ENCODE measurements at regions not wholly inside any gene's neighbourhood (a gene's known extent, or its start where the extent isn't known, plus 50 kb on each side); places are given as distances from the start of the nearest gene placed in this dataset.

DNA sequence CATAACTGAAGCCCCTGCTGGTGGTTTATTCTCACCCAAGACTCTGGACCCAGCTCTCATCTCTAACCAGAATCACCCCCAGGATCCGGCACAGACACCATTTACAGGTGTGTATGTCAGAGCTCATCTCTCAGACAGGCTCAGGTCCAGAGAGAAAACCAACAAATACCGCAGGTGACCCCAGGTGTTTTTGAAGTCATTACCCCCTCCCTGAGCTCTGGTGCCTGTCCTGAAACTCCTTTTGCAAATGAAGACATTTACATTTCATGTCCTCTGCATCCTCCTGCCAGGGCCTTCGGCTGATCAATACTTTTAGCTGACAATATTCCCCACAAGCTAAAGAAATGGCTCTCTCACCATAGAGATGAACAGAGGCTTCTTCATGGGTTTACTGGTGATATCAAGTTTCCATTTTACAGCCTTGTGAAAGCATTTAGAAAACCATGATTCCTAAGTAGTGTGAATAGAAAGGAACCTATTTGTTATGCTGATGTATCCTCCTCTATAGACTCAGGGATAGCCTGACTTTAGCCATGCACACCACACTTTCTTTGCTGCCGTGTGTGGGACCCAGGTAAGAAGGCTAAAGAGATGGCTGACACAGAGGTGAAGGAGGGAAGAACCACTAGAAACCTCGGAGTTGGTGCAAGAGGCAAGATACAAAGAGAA, 131.3 kb downstream of the KCTD15 start:
- TF ChIP-seq, protein P1, sequence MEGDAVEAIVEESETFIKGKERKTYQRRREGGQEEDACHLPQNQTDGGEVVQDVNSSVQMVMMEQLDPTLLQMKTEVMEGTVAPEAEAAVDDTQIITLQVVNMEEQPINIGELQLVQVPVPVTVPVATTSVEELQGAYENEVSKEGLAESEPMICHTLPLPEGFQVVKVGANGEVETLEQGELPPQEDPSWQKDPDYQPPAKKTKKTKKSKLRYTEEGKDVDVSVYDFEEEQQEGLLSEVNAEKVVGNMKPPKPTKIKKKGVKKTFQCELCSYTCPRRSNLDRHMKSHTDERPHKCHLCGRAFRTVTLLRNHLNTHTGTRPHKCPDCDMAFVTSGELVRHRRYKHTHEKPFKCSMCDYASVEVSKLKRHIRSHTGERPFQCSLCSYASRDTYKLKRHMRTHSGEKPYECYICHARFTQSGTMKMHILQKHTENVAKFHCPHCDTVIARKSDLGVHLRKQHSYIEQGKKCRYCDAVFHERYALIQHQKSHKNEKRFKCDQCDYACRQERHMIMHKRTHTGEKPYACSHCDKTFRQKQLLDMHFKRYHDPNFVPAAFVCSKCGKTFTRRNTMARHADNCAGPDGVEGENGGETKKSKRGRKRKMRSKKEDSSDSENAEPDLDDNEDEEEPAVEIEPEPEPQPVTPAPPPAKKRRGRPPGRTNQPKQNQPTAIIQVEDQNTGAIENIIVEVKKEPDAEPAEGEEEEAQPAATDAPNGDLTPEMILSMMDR (conservative IDR thresholded peaks at IDR 0.05; ENCODE audit: low read depth, low read length): no peak
- H3K4me3 ChIP-seq (ENCODE audit: low read depth, low read length): no peak overlapping the region
- no peak for DNase-seq (ENCODE audit: low read depth)

DNA sequence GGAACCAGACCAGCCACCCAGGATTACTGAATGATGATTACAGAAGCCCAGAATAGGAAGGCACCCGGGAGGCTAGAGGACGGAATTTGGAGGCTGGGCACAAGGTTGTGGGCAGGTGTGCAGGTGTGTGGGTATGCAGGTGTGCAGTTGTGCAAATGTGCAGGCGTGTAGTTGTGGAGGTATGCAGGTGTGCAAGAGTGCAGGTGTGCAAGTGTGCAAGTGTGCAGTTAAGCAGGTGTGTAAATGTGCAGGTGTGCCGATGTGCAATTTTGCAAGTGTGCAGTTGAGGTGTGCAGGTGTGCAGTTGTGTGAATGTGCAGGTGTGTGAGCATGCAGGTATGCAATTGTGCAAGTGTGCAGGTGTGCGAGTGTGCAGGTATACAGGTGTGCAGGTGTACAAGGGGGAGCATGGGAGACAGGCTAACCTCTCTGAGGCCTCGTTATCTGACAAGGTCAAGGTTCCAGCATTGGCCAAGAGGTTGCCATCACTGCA, 131.8 kb downstream of the KCTD15 start:
- H3K4me3 ChIP-seq (ENCODE audit: low read depth, low read length): no peak overlapping the region
- TF ChIP-seq, protein P1 (conservative IDR thresholded peaks at IDR 0.05; ENCODE audit: low read depth, low read length): no peak
- DNase-seq (ENCODE audit: low read depth): no peak

DNA sequence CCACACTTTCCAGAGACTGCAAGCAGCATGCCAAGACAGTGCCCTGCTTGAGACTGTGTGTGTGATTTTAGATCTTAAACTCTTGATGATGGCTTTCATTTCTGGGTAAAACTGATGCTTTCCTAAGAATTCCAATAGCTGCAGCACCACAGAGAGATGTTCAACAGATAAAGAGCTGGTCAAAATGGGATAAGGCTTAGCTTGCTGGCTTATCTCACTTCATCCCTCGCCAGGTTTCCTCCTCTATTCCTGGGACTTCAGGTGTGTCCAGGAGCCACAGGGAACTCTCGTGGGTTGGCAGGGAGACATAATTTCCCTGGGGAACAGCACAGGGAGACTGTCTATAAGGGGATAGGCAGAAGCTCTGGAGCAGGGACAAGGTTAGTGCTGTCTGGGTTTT, 137.3 kb downstream of the KCTD15 start:
- DNase-seq (ENCODE audit: low read depth): no peak
- H3K4me3 ChIP-seq (ENCODE audit: low read depth, low read length): no peak overlapping the region
- TF ChIP-seq, protein P1 (conservative IDR thresholded peaks at IDR 0.05; ENCODE audit: low read depth, low read length): no peak

DNA sequence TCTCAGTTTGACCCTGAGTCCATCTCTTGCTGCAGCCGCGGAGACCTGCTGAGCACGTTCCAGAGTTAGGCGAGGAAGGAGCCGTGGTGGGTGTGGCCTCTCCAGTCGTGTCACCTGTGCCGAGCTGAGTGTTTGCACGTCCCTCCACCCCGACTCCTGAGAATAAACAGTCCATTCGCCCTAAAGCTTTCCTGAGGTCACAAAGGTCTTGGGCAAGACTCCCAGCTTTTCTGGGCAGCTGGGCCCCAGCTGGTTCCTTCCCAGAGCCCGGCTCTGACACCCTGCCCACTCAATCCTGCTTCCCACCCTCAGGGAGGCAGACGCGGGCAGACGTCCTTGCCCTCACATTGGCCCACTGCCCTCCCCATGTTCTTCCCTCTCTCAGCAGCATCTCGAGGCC, 142.2 kb downstream of the KCTD15 start:
- no peak overlapping the region for H3K4me3 ChIP-seq (ENCODE audit: low read depth, low read length)
- DNase-seq (ENCODE audit: low read depth): no peak
- TF ChIP-seq, protein P1 (conservative IDR thresholded peaks at IDR 0.05; ENCODE audit: low read depth, low read length): no peak

DNA sequence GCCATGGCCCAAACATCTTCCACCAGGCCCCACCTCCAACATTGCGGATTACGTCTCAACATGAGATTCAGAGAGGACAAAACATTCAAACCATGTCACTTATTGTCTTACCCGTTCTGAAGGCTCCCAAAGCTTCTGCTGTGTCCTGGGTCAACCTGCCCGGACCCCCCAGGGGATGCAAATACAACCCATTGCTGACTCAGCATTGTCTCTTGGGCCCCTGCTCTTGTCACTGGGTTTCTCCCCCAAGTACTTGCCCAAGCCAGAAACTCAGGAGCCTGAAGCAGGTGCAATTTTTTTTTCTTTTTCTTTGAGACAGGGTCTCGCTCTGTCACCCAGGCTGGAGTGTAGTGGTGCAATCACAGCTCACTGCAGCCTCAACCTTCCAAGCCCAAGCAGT, 144.5 kb downstream of the KCTD15 start:
- TF ChIP-seq, protein P1 (conservative IDR thresholded peaks at IDR 0.05; ENCODE audit: low read depth, low read length): no peak
- DNase-seq (ENCODE audit: low read depth): no peak
- no peak overlapping the region for H3K4me3 ChIP-seq (ENCODE audit: low read depth, low read length)

DNA sequence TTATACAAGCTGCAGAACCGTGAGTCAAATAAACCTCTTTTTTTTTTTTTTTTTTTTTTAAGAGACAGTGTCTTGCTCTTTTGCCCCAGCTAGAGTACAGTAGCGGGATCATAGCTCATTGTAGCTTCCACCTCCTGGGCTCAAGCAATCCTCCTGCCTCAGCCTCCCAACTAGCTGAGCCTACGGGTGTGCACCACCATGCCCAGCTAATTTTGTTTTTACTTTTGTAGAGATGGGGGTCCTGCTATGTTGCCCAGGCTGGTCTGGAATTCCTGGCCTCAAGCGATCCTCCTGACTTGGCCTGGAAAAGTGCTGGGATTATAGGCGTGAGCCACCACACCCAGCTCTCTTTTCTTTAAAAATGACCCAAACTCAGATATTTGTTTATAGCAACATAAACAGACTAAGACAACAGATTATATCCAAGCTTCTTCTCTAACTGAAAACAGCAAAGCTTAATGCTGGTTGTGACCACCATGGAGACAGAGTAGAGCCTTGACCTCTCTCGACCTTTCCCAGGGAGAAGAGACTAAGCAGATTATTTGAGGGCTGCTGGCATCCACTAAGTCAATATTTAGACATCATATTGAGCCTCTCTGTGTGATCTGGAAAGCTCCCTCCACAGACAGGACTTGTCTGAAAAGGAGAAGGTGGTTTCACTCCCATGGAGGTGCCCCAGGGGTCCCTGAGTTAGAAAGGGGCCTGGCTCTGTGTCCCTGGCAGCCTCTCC, 150.0 kb downstream of the KCTD15 start:
- TF ChIP-seq, protein P1 (conservative IDR thresholded peaks at IDR 0.05; ENCODE audit: low read depth, low read length): no peak
- H3K4me3 ChIP-seq (ENCODE audit: low read depth, low read length): no peak overlapping the region
- DNase-seq (ENCODE audit: low read depth): no peak

Measured in epithelial cell of proximal tubule (primary cell).